HG02759 (cell line): ENCODE measurements at regions not wholly inside any gene's neighbourhood (a gene's known extent, or its start where the extent isn't known, plus 50 kb on each side); places are given as distances from the start of the nearest gene placed in this dataset.

Source experiments
- ATAC-seq: cut with Tn5 transposase; IDR thresholded peaks from one replicate; pipeline ENCODE4 v1.9.1; 2021; ENCODE audit warnings: mild to moderate bottlenecking, moderate library complexity; ENCODE audit not compliant: unreplicated experiment

DNA sequence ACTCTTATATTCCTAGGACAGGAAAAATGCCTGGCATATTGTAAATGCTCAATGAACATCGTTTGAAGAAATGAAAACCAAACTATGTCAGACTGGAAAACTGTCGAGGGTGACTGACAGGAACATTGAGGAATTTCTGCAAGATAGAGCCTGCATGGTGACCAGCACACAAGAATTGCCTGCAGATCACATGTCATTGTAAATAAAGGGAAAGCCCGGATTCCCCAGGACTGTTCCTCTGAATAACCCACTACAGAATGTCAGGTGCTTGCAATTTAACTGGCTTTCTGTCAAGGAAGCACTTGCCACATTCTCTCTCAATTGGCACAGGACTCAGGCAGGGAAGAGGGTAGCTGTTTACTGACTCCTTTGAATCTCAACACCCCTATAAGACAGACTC, 129.0 kb upstream of the REG3G start:
- no peak for ATAC-seq

- ATAC-seq = no peak
These were observed 118.4 kb upstream of the REG3G start for GRCh38 chr2:78907089-78907488.

DNA sequence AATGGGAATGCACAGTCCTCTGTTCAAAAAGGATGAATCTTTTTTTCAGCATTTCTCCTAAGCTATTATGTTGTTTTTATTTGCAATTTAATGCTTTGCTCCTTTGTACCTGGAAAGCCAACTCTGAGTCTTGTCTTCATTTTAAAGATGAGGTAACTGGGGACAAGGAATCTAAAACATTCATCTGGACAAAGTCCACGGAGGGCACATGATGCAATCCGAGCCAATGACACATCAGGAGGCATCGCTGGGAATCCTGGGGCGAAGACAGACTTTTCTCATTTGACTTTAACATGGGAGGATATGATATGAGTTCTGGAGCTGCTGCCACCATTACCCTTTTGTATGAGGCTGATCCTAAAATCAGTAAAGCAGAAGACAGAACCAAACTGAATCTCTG, 116.5 kb upstream of the REG3G start:
- no peak for ATAC-seq

GRCh38 chr2:78910376-78910775, 115.1 kb upstream of the REG3G start:
- no peak for ATAC-seq

DNA sequence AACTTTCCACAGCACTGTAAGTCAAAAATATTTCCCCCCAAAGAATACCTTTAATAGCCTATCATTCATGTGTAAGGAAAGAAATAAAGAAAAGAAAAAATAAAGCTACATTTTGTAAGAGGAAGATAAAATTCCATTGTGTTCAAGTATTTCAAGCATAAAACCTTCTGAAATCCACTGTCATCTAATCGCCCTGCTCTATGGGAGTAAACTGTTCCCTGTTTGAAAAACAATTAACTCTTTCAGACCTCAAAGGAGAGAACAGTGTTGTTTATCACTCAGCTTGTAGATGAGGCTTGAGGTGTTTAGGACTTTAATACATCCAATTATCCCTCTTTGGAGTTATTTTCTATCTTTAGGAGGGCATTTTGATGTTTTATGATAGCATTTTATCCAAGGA, 112.2 kb upstream of the REG3G start:
- no peak for ATAC-seq

DNA sequence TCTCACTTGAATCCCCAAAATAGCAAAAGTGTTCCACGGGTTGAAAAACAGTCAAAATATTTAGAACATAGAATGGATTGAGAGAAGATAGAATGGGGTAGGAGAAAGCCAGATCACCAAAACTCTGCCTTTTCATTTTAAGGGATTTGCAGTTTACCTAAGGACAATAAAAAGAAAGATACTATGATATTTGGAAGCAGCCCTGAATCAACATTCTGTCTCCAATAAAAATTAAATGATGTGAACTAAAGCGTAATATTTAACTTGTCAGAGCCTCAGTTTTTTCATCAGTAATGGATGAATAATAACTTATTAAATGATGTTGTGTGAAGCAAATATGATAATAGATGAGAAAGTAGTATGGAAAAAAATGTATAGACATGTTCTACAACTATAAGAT, 100.2 kb upstream of the REG3G start:
- ATAC-seq = no peak

- no peak for ATAC-seq
These were observed 97.0 kb upstream of the REG3G start for GRCh38 chr2:78928502-78928901.

- ATAC-seq = no peak
These were observed 84.5 kb upstream of the REG3G start for GRCh38 chr2:78940998-78941397.

GRCh38 chr2:78941751-78942150, 83.8 kb upstream of the REG3G start:
- ATAC-seq = no peak

- no peak for ATAC-seq
These were observed 61.6 kb upstream of the REG3G start for GRCh38 chr2:78963881-78964280.

DNA sequence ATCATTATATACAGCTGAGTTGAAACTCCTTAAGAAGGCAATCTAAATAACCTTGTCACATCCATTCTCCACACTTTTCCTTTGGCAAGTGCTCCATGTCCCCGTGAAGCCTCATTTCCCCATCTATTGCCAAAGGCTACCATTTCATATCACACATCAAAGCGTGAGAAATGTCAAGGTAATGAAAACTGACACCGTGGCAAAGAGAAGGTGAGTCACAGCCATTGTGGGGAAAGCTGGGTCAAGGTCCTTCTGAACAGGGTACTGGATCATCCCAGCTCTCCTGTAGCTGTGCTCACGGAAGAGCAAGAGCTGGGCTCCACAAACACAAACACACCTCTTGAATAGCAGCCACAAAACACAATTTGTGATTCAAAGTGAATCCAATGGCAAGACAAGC, 58.2 kb upstream of the REG3G start:
- ATAC-seq = no peak

GRCh38 chr2:78973630-78974029, 51.9 kb upstream of the REG3G start:
- ATAC-seq = no peak
